Choroid plexus epithelial cell (primary cell): ENCODE measurements at regions not wholly inside any gene's neighbourhood (a gene's known extent, or its start where the extent isn't known, plus 50 kb on each side); places are given as distances from the start of the nearest gene placed in this dataset.

Experiments used
- DNase-seq: peaks from one replicate; pipeline ENCODE4 v3.0.0-alpha.2; 2010; ENCODE audit warnings: low read depth
- H3K4me3 ChIP-seq: 2 replicates; pipeline ENCODE4 v1.5.1; 2011; ENCODE audit warnings: low read depth, mild to moderate bottlenecking, control low read depth, low read length, moderate library complexity
- TF ChIP-seq, protein P1 (sequence below): conservative IDR thresholded peaks from 2 replicates; pipeline ENCODE4 v1.5.1; 2011; ENCODE audit warnings: low read depth, mild to moderate bottlenecking, control low read depth, inconsistent platforms, low read length, moderate library complexity

DNA sequence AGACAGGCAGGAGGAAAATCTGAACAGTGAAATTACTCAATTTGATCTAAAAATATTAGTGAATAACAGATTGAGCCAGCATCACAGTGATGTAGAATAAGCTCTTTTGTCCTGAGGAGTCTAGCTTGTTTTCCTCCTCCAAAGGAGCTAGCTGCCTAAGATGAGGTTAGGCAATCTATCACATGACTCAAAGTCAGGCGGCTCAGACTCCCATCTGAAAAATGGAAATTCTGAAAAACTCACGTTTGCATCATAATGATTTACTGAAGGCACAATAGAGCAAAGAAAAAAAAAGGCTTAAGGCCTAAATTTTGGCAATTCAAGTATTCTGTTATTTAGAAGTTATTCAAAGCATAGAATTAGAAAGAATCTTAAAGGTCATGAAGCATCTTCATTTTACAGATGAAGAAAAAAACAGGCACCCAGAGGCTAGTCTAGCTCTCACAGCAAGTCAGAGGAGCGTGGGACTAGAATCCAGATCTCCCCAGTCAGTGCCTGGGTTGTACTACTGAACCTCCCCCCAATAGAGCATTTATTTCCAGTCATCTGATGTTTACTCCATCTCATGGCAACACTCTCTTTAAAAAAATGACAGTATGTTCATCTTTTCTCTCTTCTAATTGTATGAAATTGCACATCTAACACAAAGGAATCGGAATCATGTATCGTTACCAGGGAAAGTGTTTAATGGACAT, 62.5 kb upstream of the ATF3 start:
- TF ChIP-seq, protein P1, sequence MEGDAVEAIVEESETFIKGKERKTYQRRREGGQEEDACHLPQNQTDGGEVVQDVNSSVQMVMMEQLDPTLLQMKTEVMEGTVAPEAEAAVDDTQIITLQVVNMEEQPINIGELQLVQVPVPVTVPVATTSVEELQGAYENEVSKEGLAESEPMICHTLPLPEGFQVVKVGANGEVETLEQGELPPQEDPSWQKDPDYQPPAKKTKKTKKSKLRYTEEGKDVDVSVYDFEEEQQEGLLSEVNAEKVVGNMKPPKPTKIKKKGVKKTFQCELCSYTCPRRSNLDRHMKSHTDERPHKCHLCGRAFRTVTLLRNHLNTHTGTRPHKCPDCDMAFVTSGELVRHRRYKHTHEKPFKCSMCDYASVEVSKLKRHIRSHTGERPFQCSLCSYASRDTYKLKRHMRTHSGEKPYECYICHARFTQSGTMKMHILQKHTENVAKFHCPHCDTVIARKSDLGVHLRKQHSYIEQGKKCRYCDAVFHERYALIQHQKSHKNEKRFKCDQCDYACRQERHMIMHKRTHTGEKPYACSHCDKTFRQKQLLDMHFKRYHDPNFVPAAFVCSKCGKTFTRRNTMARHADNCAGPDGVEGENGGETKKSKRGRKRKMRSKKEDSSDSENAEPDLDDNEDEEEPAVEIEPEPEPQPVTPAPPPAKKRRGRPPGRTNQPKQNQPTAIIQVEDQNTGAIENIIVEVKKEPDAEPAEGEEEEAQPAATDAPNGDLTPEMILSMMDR = no peak
- peak; percentile 84 for DNase-seq
- H3K4me3 ChIP-seq = no peak overlapping the region

DNA sequence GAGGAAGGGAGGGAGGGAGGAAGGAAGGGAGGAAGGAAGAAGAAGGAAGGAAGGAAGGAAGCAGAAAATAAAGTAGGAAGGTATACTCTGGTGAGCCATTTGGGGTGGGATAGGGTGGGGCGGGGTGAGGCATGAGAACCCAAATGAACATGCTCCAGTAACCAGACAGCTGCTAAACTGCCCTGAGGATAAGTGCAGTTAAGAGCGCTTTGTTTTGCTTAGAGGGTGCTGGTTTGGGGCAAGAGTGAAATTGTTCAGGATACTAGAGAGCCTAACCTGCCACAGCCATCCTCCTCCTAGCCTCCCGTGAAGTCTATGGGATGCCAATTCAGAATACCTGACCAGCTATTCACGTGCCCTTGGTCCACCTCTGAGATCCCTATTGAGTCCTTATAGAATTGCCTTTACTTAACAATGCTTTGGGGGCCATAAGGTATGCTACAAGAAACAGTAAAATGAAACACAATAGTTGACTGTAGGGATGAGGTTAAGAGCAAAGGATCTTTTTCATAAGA, 59.0 kb upstream of the ATF3 start:
- H3K4me3 ChIP-seq = no peak overlapping the region
- TF ChIP-seq, protein P1 = no peak
- no peak for DNase-seq

DNA sequence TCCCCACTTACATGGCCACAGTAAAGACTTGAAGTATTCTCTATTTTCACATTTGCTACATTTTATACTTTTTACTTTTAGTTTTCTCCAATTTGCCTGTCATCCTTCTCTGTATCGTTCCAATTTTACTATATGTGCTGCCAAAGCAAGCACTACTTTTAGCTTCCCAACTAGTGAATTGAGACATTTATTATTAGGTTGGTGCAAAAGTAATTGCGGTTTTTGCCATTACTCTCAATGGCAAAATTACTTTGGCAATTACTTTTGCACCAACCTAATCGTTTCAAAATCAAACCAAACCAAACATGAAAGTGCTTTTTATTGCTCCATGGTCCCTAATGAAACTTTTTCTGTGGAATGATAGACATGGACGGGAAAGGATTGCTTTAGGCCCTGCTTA, 56.6 kb upstream of the ATF3 start:
- TF ChIP-seq, protein P1 = no peak
- no peak overlapping the region for H3K4me3 ChIP-seq
- DNase-seq = no peak

DNA sequence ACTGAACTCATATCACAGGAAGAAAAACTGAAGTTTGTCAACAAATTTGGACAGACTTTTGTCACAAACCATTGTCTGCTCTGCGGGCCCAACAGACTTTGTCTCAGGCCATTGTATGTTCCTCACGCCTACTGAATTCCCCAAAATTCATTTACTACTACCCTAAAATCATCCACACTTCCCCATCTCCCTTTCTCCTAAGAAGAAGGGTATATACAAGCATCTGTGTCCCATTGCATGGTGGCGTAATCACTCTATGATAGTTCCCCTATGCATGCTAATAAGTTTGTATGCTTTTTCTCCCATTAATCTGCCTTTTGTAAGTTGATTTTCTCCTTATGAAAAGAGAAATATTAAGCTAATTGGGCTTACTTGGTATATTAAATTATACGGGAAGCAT, 54.9 kb upstream of the ATF3 start:
- TF ChIP-seq, protein P1 = no peak
- no peak overlapping the region for H3K4me3 ChIP-seq
- DNase-seq = no peak

DNA sequence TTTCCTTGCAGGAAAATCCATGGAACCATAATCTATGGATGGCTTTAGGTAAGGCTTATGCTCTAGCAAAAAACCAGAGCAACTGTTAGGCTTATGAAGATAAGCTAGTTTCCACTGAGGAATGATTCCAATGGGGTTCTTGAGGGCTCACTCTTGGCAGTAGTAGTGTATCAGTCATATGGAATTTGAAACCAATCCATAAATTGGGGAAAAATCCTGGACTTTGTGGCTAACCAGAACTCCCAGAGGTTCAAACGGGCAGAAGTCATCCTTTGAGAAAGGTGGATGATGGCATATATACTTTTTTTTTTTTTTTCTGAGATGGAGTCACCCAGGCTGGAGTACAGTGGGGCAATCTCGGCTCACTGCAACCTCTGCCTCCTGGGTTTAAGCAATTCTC, 54.2 kb upstream of the ATF3 start:
- TF ChIP-seq, protein P1 = no peak
- DNase-seq = no peak
- H3K4me3 ChIP-seq = no peak overlapping the region

DNA sequence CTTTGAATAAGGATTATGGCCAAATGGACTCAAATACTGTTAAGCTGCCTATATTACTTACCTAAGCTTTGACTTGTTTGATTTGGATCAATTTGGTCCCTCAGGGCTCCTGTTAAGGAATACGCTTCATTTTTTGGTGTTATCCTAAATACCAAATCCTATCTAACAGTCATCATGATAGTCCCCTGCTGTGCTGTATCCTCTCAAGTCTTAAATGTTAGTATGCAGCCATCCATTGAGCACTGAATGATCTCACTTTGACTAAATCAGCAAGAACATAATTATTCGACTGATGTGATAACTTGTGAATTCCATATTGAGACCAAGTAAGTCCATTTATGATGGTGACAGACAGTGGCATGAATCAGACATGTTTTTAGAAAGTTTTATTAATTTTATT, 53.1 kb upstream of the ATF3 start:
- no peak overlapping the region for H3K4me3 ChIP-seq
- TF ChIP-seq, protein P1 = no peak
- no peak for DNase-seq
